ENCODE measurements at regions not wholly inside any gene's neighbourhood (a gene's known extent, or its start where the extent isn't known, plus 50 kb on each side); places are given as distances from the start of the nearest gene placed in this dataset.
"Not testable (repeated sequence)": the region's sequence is repeated elsewhere in the genome, so short reads cannot be mapped to it uniquely, and the experiment has no call there.

- H3K27ac ChIP-seq = no peak overlapping the region
- DNase-seq (ENCODE audit: low read depth, low spot score) = no peak
- no peaks in the 10 kb centered on the region for H3K36me3 ChIP-seq (ENCODE audit: insufficient read depth, low read length)
- no peaks in the 10 kb centered on the region for H3K9me3 ChIP-seq (ENCODE audit: low read depth, low read length)
- no peak for TF ChIP-seq EZH2 (IDR thresholded peaks at IDR 0.05)
- no peak for TF ChIP-seq FOXP2 (optimal IDR thresholded peaks at IDR 0.05; ENCODE audit: control extremely low read depth, extremely low read length, insufficient read depth)
- TF ChIP-seq POLR2AphosphoS5 (IDR thresholded peaks at IDR 0.05; ENCODE audit: borderline replicate concordance, low read depth, low read length) = no peak
- H3K4me3 ChIP-seq = no peak overlapping the region
- H3K9ac ChIP-seq (ENCODE audit: insufficient read length) = no peak overlapping the region
Measured at GRCh38 chr4:131304686-131305085, 1844.4 kb upstream of the PCDH10 start.

- no peak for DNase-seq (ENCODE audit: low read depth, low spot score)
- Histone ChIP-seq H3K4me3 (no peak overlapping the region), H3K9me3 (ENCODE audit: low read depth, low read length) (no peaks in the 10 kb centered on the region), H3K36me3 (ENCODE audit: insufficient read depth, low read length) (no peaks in the 10 kb centered on the region), H3K27ac (no peak overlapping the region), H3K9ac (ENCODE audit: insufficient read length) (no peak overlapping the region)
- TF ChIP-seq POLR2AphosphoS5 (IDR thresholded peaks at IDR 0.05; ENCODE audit: borderline replicate concordance, low read depth, low read length) (no peak), EZH2 (IDR thresholded peaks at IDR 0.05) (no peak), FOXP2 (optimal IDR thresholded peaks at IDR 0.05; ENCODE audit: control extremely low read depth, extremely low read length, insufficient read depth) (no peak)
Measured at GRCh38 chr4:131309628-131310027, 1839.5 kb upstream of the PCDH10 start.

GRCh38 chr4:131316086-131316485 is 1833.0 kb upstream of the PCDH10 start:
- H3K4me3 ChIP-seq = no peak overlapping the region
- H3K36me3 ChIP-seq (ENCODE audit: insufficient read depth, low read length) = no peaks in the 10 kb centered on the region
- DNase-seq (ENCODE audit: low read depth, low spot score) = no peak
- no peak overlapping the region for H3K27ac ChIP-seq
- no peak overlapping the region for H3K9ac ChIP-seq (ENCODE audit: insufficient read length)
- TF ChIP-seq POLR2AphosphoS5 (IDR thresholded peaks at IDR 0.05; ENCODE audit: borderline replicate concordance, low read depth, low read length) = no peak
- TF ChIP-seq EZH2 (IDR thresholded peaks at IDR 0.05) = no peak
- TF ChIP-seq FOXP2 (optimal IDR thresholded peaks at IDR 0.05; ENCODE audit: control extremely low read depth, extremely low read length, insufficient read depth) = no peak
- H3K9me3 ChIP-seq (ENCODE audit: low read depth, low read length) = no peaks in the 10 kb centered on the region

GRCh38 chr4:131337936-131338335 is 1811.2 kb upstream of the PCDH10 start:
- H3K9me3 ChIP-seq (ENCODE audit: low read depth, low read length) = no peaks in the 10 kb centered on the region
- no peak for DNase-seq (ENCODE audit: low read depth, low spot score)
- TF ChIP-seq POLR2AphosphoS5 (IDR thresholded peaks at IDR 0.05; ENCODE audit: borderline replicate concordance, low read depth, low read length) = no peak
- no peak for TF ChIP-seq EZH2 (IDR thresholded peaks at IDR 0.05)
- no peaks in the 10 kb centered on the region for H3K36me3 ChIP-seq (ENCODE audit: insufficient read depth, low read length)
- no peak overlapping the region for H3K9ac ChIP-seq (ENCODE audit: insufficient read length)
- H3K27ac ChIP-seq = no peak overlapping the region
- H3K4me3 ChIP-seq = no peak overlapping the region

- no peak overlapping the region for H3K4me3 ChIP-seq
- no peak overlapping the region for H3K9ac ChIP-seq (ENCODE audit: insufficient read length)
- TF ChIP-seq POLR2AphosphoS5 (IDR thresholded peaks at IDR 0.05; ENCODE audit: borderline replicate concordance, low read depth, low read length) = no peak
- TF ChIP-seq FOXP2 (optimal IDR thresholded peaks at IDR 0.05; ENCODE audit: control extremely low read depth, extremely low read length, insufficient read depth) = no peak
- TF ChIP-seq EZH2 (IDR thresholded peaks at IDR 0.05) = no peak
- no peaks in the 10 kb centered on the region for H3K36me3 ChIP-seq (ENCODE audit: insufficient read depth, low read length)
- DNase-seq (ENCODE audit: low read depth, low spot score) = no peak
- H3K9me3 ChIP-seq (ENCODE audit: low read depth, low read length) = no peaks in the 10 kb centered on the region
- H3K27ac ChIP-seq = no peak overlapping the region
Measured at GRCh38 chr4:131339137-131339536, 1810.0 kb upstream of the PCDH10 start.

GRCh38 chr4:131344761-131345160 is 1804.3 kb upstream of the PCDH10 start:
- H3K4me3 ChIP-seq = no peak overlapping the region
- no peak overlapping the region for H3K27ac ChIP-seq
- H3K9ac ChIP-seq (ENCODE audit: insufficient read length) = no peak overlapping the region
- TF ChIP-seq EZH2 (IDR thresholded peaks at IDR 0.05) (no peak), POLR2AphosphoS5 (IDR thresholded peaks at IDR 0.05; ENCODE audit: borderline replicate concordance, low read depth, low read length) (no peak), FOXP2 (optimal IDR thresholded peaks at IDR 0.05; ENCODE audit: control extremely low read depth, extremely low read length, insufficient read depth) (no peak)
- no peaks in the 10 kb centered on the region for H3K9me3 ChIP-seq (ENCODE audit: low read depth, low read length)
- DNase-seq (ENCODE audit: low read depth, low spot score) = no peak
- H3K36me3 ChIP-seq (ENCODE audit: insufficient read depth, low read length) = no peaks in the 10 kb centered on the region

GRCh38 chr4:131347816-131348215 is 1801.3 kb upstream of the PCDH10 start:
- Histone ChIP-seq H3K4me3 (no peak overlapping the region), H3K9ac (ENCODE audit: insufficient read length) (no peak overlapping the region), H3K9me3 (ENCODE audit: low read depth, low read length) (no peaks in the 10 kb centered on the region), H3K27ac (no peak overlapping the region), H3K36me3 (ENCODE audit: insufficient read depth, low read length) (no peaks in the 10 kb centered on the region)
- no peak for TF ChIP-seq POLR2AphosphoS5 (IDR thresholded peaks at IDR 0.05; ENCODE audit: borderline replicate concordance, low read depth, low read length)
- no peak for TF ChIP-seq FOXP2 (optimal IDR thresholded peaks at IDR 0.05; ENCODE audit: control extremely low read depth, extremely low read length, insufficient read depth)
- no peak for TF ChIP-seq EZH2 (IDR thresholded peaks at IDR 0.05)
- DNase-seq (ENCODE audit: low read depth, low spot score) = no peak

- no peak overlapping the region for H3K4me3 ChIP-seq
- no peak for DNase-seq (ENCODE audit: low read depth, low spot score)
- TF ChIP-seq EZH2 (IDR thresholded peaks at IDR 0.05) (no peak), FOXP2 (optimal IDR thresholded peaks at IDR 0.05; ENCODE audit: control extremely low read depth, extremely low read length, insufficient read depth) (no peak), POLR2AphosphoS5 (IDR thresholded peaks at IDR 0.05; ENCODE audit: borderline replicate concordance, low read depth, low read length) (no peak)
- H3K27ac ChIP-seq = no peak overlapping the region
- H3K9ac ChIP-seq (ENCODE audit: insufficient read length) = no peak overlapping the region
- no peaks in the 10 kb centered on the region for H3K9me3 ChIP-seq (ENCODE audit: low read depth, low read length)
- no peaks in the 10 kb centered on the region for H3K36me3 ChIP-seq (ENCODE audit: insufficient read depth, low read length)
Measured at GRCh38 chr4:131348263-131348662, 1800.8 kb upstream of the PCDH10 start.

GRCh38 chr4:131352371-131352770 is 1796.7 kb upstream of the PCDH10 start:
- H3K9ac ChIP-seq (ENCODE audit: insufficient read length); H3K9me3 ChIP-seq (ENCODE audit: low read depth, low read length); H3K4me3 ChIP-seq; H3K27ac ChIP-seq; DNase-seq (ENCODE audit: low read depth, low spot score); H3K36me3 ChIP-seq (ENCODE audit: insufficient read depth, low read length): not testable (repeated sequence)

Measured in SK-N-MC (cell line).